HFF-Myc (cell line): ENCODE measurements at regions not wholly inside any gene's neighbourhood (a gene's known extent, or its start where the extent isn't known, plus 50 kb on each side); places are given as distances from the start of the nearest gene placed in this dataset.
A peak's percentile ranks its signal among the peaks of the same experiment; 100 is the strongest.

Experiments
- DNase-seq: peaks from one replicate; pipeline ENCODE4 v3.0.0-alpha.2; 2011; ENCODE audit warnings: low read depth; ENCODE audit errors: extremely low read depth
- H3K4me3 ChIP-seq: replicated peaks from 2 replicates; pipeline ENCODE4 v1.5.1; 2011; ENCODE audit warnings: low read depth, mild to moderate bottlenecking, control low read depth, low read length
- CTCF ChIP-seq: IDR thresholded peaks from 2 replicates; pipeline ENCODE4 v1.5.1; 2012; ENCODE audit warnings: mild to moderate bottlenecking, low read depth, low read length, control low read depth; ENCODE audit errors: missing control alignments

DNA sequence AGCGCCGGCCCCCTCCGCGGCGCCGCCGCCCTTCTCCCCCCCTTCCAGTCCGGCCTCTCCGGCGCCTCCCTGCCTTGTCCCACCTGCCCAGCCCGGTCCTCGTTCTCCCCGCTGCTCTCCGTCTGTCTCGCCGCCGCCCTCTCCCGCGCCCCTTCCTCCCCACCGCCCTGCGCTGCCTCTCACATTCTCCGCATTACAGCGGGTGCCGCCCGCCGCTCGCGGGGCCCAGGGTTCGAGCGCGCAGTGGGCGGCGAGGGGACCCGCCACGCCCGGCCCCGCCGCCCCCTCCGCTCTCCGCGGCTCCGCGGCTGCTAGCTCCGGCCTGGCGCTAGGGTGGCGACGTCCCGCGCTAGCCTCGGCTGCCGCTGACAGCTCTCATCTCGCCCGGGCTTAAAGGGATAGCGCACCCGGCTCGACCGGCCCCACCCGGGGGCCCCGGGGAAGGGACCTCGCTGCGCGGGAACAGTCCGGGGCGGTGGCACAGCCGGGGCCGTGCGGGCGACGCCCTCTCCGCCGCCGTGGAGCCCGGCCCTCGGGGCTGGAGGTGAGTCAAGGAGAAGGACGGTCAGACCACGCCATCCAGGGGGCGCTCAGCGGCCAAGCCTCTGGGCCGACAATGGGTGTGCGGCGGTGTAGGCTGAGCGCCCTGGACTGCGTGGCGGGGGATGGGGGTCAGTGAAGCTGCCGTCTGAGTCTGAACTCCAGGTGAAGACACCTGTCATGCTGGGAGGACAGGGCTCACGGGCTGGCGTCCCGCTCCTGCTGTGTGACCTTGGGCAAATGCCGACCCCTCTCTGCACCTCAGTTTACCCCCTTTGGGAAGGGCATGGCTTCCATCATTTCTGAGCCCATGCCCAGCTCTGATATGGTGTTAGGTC, 187.4 kb upstream of the LINGO1 start:
- no peak overlapping the region for H3K4me3 ChIP-seq
- no peak for DNase-seq

GRCh38 chr15:77819048-77819850, 186.5 kb upstream of the LINGO1 start:
- no peak for TF ChIP-seq CTCF
- no peak for DNase-seq
- H3K4me3 ChIP-seq: no peak overlapping the region

More for the DNA sequence above, 187.4 kb upstream of the LINGO1 start:
- peak; percentile 14 for TF ChIP-seq CTCF

GRCh38 chr15:77818484-77819047, 185.9 kb upstream of the LINGO1 start:
- DNase-seq: no peak
- H3K4me3 ChIP-seq: no peak overlapping the region
- no peak for TF ChIP-seq CTCF

DNA sequence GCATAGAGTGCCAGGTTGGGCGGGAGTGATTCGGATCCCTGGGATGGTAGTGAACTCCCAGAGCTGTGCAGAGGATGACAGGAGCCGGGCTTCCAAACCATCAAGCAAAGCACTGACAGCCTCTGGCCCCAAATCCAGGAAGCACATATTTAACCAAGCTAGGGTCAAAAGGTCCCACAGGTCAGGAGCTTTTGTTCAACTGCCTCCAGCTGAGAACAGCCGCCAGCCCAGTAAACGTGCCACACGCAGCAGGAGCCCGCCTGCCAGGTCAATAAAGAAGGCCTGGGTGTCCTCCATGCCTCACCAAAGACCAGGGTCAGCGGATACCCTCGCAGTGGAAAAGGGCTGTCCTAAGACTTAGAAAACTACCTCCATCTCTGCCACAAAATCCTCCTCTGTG, 184.7 kb upstream of the LINGO1 start:
- no peak overlapping the region for H3K4me3 ChIP-seq
- no peak for TF ChIP-seq CTCF
- no peak for DNase-seq

GRCh38 chr15:77816983-77817382, 184.3 kb upstream of the LINGO1 start:
- no peak for DNase-seq
- no peak overlapping the region for H3K4me3 ChIP-seq
- no peak for TF ChIP-seq CTCF

DNA sequence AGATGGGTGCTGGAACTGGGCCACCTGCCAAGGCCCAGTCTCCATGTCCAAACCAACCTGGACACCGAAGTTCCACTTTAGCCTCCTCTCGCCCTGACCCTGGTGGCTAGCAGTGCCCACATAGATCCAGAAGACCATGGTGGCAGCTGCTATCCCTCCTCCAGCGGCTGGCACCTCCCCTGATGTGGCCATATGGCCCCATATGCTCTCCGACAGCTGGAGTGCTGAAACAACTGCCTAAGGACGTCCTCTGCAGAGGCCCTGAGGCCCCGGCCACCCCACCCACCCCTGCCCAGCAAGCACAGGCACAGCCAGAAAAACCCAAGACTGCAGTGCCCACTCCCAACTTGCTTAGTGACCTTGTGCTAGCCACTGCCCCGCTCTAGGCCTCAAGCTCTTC, 182.3 kb upstream of the LINGO1 start:
- TF ChIP-seq CTCF: no peak
- no peak for DNase-seq
- no peak overlapping the region for H3K4me3 ChIP-seq
